Anterior cingulate cortex (tissue), 58 donors: ENCODE measurements at regions not wholly inside any gene's neighbourhood (a gene's known extent, or its start where the extent isn't known, plus 50 kb on each side); places are given as distances from the start of the nearest gene placed in this dataset.

Experiments used
- DNase-seq, 58 donors: peaks; one replicate each; lab custom pipeline; 2025; lab: John Stamatoyannopoulos, UW

- DNase-seq = no peak
These were observed 96.4 kb upstream of the AMOTL1 start for GRCh38 chr11:94671553-94672366.

GRCh38 chr11:94672636-94673035 is 95.5 kb upstream of the AMOTL1 start:
- DNase-seq = no peak

- DNase-seq = no peak
These were observed 94.8 kb upstream of the AMOTL1 start for GRCh38 chr11:94673386-94673785.

- DNase-seq = peak in 1 of 58 donors; percentile 5
These were observed 94.1 kb upstream of the AMOTL1 start for GRCh38 chr11:94673951-94674491.

GRCh38 chr11:94675239-94675638 is 92.9 kb upstream of the AMOTL1 start:
- DNase-seq = no peak

GRCh38 chr11:94675813-94676212 is 92.3 kb upstream of the AMOTL1 start:
- no peak for DNase-seq

- DNase-seq = no peak
These were observed 91.3 kb upstream of the AMOTL1 start for GRCh38 chr11:94676814-94677213.

GRCh38 chr11:94678236-94678635 is 89.9 kb upstream of the AMOTL1 start:
- DNase-seq = no peak

- DNase-seq = no peak
These were observed 89.3 kb upstream of the AMOTL1 start for GRCh38 chr11:94678901-94679300.

GRCh38 chr11:94680426-94680825 is 87.7 kb upstream of the AMOTL1 start:
- no peak for DNase-seq

- DNase-seq = no peak
These were observed 87.0 kb upstream of the AMOTL1 start for GRCh38 chr11:94681140-94681539.

- DNase-seq = no peak
These were observed 86.3 kb upstream of the AMOTL1 start for GRCh38 chr11:94681852-94682251.

- DNase-seq = peak in 1 of 58 donors; percentile 10
These were observed 73.7 kb upstream of the AMOTL1 start for GRCh38 chr11:94694309-94695060.

GRCh38 chr11:94697156-94697555 is 71.0 kb upstream of the AMOTL1 start:
- DNase-seq = no peak

- DNase-seq = no peak
These were observed 67.5 kb upstream of the AMOTL1 start for GRCh38 chr11:94700622-94701021.

GRCh38 chr11:94702481-94702880 is 65.7 kb upstream of the AMOTL1 start:
- DNase-seq = no peak

- no peak for DNase-seq
These were observed 62.7 kb upstream of the AMOTL1 start for GRCh38 chr11:94705419-94705818.

- DNase-seq = peak in 2 of 58 donors; percentile 3 to 15
These were observed 62.1 kb upstream of the AMOTL1 start for GRCh38 chr11:94705891-94706615.

GRCh38 chr11:94708176-94708575 is 60.0 kb upstream of the AMOTL1 start:
- DNase-seq = no peak

- no peak for DNase-seq
These were observed 59.5 kb upstream of the AMOTL1 start for GRCh38 chr11:94708642-94709041.

- no peak for DNase-seq
These were observed 52.9 kb upstream of the AMOTL1 start for GRCh38 chr11:94715225-94715624.
